CD8-positive, alpha-beta memory T cell (primary cell): ENCODE measurements at regions not wholly inside any gene's neighbourhood (a gene's known extent, or its start where the extent isn't known, plus 50 kb on each side); places are given as distances from the start of the nearest gene placed in this dataset.

Experiments used
- CTCF ChIA-PET: fragments of 350-600 bp; sonication (Branson Sonifier 250); formaldehyde crosslinking; loops from one replicate; lab custom pipeline; 2021; ENCODE audit warnings: antibody characterized with exemption; lab: Charles Lee
- POLR2A ChIA-PET: fragments of 350-600 bp; sonication (Branson Sonifier 250); formaldehyde crosslinking; loops from one replicate; lab custom pipeline; 2021; ENCODE audit warnings: antibody characterized with exemption; lab: Charles Lee
- DNase-seq, 5 donors: peaks; one replicate each; pipeline versions ENCODE4 v3.0.0 to v3.0.0-alpha.2; 2020 to 2022; ENCODE audit warnings: mixed read lengths in 1 of 5
- H3K27ac ChIP-seq: one replicate; pipeline ENCODE4 v1.7.0; 2013; ENCODE audit warnings: low read depth, mild to moderate bottlenecking, low read length, moderate library complexity
- H3K27me3 ChIP-seq: 2 replicates; pipeline ENCODE4 v1.7.0; 2013; ENCODE audit warnings: low read length, mild to moderate bottlenecking; ENCODE audit not compliant: insufficient read depth, poor library complexity, severe bottlenecking
- H3K36me3 ChIP-seq: 2 replicates; pipeline ENCODE4 v1.7.0; 2013; ENCODE audit warnings: mild to moderate bottlenecking, low read length, moderate library complexity; ENCODE audit not compliant: insufficient read depth
- H3K4me1 ChIP-seq: 2 replicates; pipeline ENCODE4 v1.7.0; 2013; ENCODE audit warnings: mild to moderate bottlenecking, low read length, moderate library complexity; ENCODE audit not compliant: insufficient read depth
- H3K4me3 ChIP-seq: 2 replicates; pipeline ENCODE4 v1.7.0; 2013; ENCODE audit warnings: mild to moderate bottlenecking, low read length
- H3K9me3 ChIP-seq: 2 replicates; pipeline ENCODE4 v1.7.0; 2013; ENCODE audit warnings: mild to moderate bottlenecking, low read length
- H3K27ac Mint-ChIP-seq, 8 donors: one replicate each; pipeline ENCODE4 v1.8.0; 2020 to 2021; ENCODE audit warnings: mixed read lengths in 8 of 8, mild to moderate bottlenecking in 6 of 8, inconsistent platforms in 3 of 8, moderate library complexity in 3 of 8
- H3K27me3 Mint-ChIP-seq, 2 donors: one replicate each; pipeline ENCODE4 v1.8.0; 2020 to 2021; ENCODE audit warnings: mixed read lengths in 2 of 2, mild to moderate bottlenecking in 1 of 2, moderate library complexity in 1 of 2
- H3K36me3 Mint-ChIP-seq, 3 donors: one replicate each; pipeline ENCODE4 v1.8.0; 2020 to 2021; ENCODE audit warnings: mixed read lengths in 3 of 3, inconsistent platforms in 1 of 3, mild to moderate bottlenecking in 1 of 3
- H3K4me1 Mint-ChIP-seq, 3 donors: one replicate each; pipeline ENCODE4 v1.8.0; 2020 to 2021; ENCODE audit warnings: mixed read lengths in 3 of 3, inconsistent platforms in 1 of 3, mild to moderate bottlenecking in 1 of 3
- H3K4me3 Mint-ChIP-seq, 7 donors: one replicate each; pipeline ENCODE4 v1.8.0; 2020 to 2021; ENCODE audit warnings: mixed read lengths in 7 of 7, mild to moderate bottlenecking in 6 of 7, moderate library complexity in 4 of 7, inconsistent platforms in 2 of 7
- H3K9me3 Mint-ChIP-seq, 5 donors: one replicate each; pipeline ENCODE4 v1.8.0; 2020 to 2022; ENCODE audit warnings: mixed read lengths in 5 of 5, mild to moderate bottlenecking in 3 of 5, moderate library complexity in 2 of 5, inconsistent platforms in 1 of 5

- H3K9me3 ChIP-seq: no peaks in the 10 kb centered on the region
- Mint-ChIP-seq H3K36me3 (peaks cover 0 to 4% (median 0%) of the 10 kb centered on the region in 3 donors), H3K4me1 (no peaks in the 10 kb centered on the region), H3K9me3 (no peaks in the 10 kb centered on the region), H3K27ac (no peak overlapping the region), H3K27me3 (peaks cover 0 to 9% of the 10 kb centered on the region in 2 donors), H3K4me3 (no peak overlapping the region)
- H3K27ac ChIP-seq: no peak overlapping the region
- DNase-seq: no peak
- H3K4me3 ChIP-seq: no peak overlapping the region
- ChIA-PET CTCF (no interaction called here), POLR2A (no interaction called here)
- no peaks in the 10 kb centered on the region for H3K36me3 ChIP-seq
- H3K4me1 ChIP-seq: no peaks in the 10 kb centered on the region
- H3K27me3 ChIP-seq: no peaks in the 10 kb centered on the region
Observed at GRCh38 chr4:17288151-17288550, 223.7 kb downstream of the QDPR start.

GRCh38 chr4:17286752-17287460 is 225.0 kb downstream of the QDPR start:
- Mint-ChIP-seq H3K4me1 (no peaks in the 10 kb centered on the region), H3K4me3 (no peak overlapping the region), H3K36me3 (peaks cover 0 to 4% (median 0%) of the 10 kb centered on the region in 3 donors), H3K9me3 (no peaks in the 10 kb centered on the region), H3K27ac (no peak overlapping the region), H3K27me3 (peaks cover 0 to 8% of the 10 kb centered on the region in 2 donors)
- POLR2A ChIA-PET: no interaction called here
- no peak overlapping the region for H3K4me3 ChIP-seq
- H3K9me3 ChIP-seq: no peaks in the 10 kb centered on the region
- H3K4me1 ChIP-seq: no peaks in the 10 kb centered on the region
- CTCF ChIA-PET: no interaction called here
- H3K27me3 ChIP-seq: no peaks in the 10 kb centered on the region
- no peaks in the 10 kb centered on the region for H3K36me3 ChIP-seq
- H3K27ac ChIP-seq: no peak overlapping the region
- DNase-seq: no peak

- no peak overlapping the region for H3K4me3 ChIP-seq
- H3K36me3 ChIP-seq: no peaks in the 10 kb centered on the region
- Mint-ChIP-seq H3K27me3 (peaks cover 0 to 8% of the 10 kb centered on the region in 2 donors), H3K4me1 (no peaks in the 10 kb centered on the region), H3K4me3 (no peak overlapping the region), H3K36me3 (peaks cover 0 to 4% (median 0%) of the 10 kb centered on the region in 3 donors), H3K27ac (no peak overlapping the region), H3K9me3 (no peaks in the 10 kb centered on the region)
- H3K27ac ChIP-seq: no peak overlapping the region
- H3K4me1 ChIP-seq: no peaks in the 10 kb centered on the region
- no peaks in the 10 kb centered on the region for H3K9me3 ChIP-seq
- no peaks in the 10 kb centered on the region for H3K27me3 ChIP-seq
- CTCF ChIA-PET: no interaction called here
- DNase-seq: no peak
- POLR2A ChIA-PET: no interaction called here
Observed at GRCh38 chr4:17285747-17286146, 226.1 kb downstream of the QDPR start.

- Histone ChIP-seq H3K4me3 (no peak overlapping the region), H3K4me1 (no peaks in the 10 kb centered on the region), H3K27ac (no peak overlapping the region), H3K9me3 (no peaks in the 10 kb centered on the region), H3K36me3 (no peaks in the 10 kb centered on the region), H3K27me3 (no peaks in the 10 kb centered on the region)
- Mint-ChIP-seq H3K9me3 (no peaks in the 10 kb centered on the region), H3K4me1 (no peaks in the 10 kb centered on the region), H3K36me3 (peaks cover 0 to 4% (median 0%) of the 10 kb centered on the region in 3 donors), H3K27ac (peak overlapping the region in 1 of 8 donors; percentile 54), H3K4me3 (no peak overlapping the region), H3K27me3 (peaks cover 0 to 8% of the 10 kb centered on the region in 2 donors)
- DNase-seq: no peak
- ChIA-PET CTCF (no interaction called here), POLR2A (interaction anchor here (0.6 kb wide), 1 partner anchor 74 kb away, joined by 3 read pairs; no protein-coding TSS in a partner anchor)
Observed at GRCh38 chr4:17284323-17285175, 227.3 kb downstream of the QDPR start.

- no peak overlapping the region for H3K27ac Mint-ChIP-seq
- no peak overlapping the region for H3K4me3 Mint-ChIP-seq
- POLR2A ChIA-PET: interaction anchor here (0.6 kb wide), 1 partner anchor 74 kb away, joined by 3 read pairs; no protein-coding TSS in a partner anchor
- H3K4me3 ChIP-seq: no peak overlapping the region
- no peak for DNase-seq
- CTCF ChIA-PET: no interaction called here
- H3K27me3 Mint-ChIP-seq: peaks cover 0 to 8% of the 10 kb centered on the region in 2 donors
- no peaks in the 10 kb centered on the region for H3K4me1 ChIP-seq
- H3K27me3 ChIP-seq: no peaks in the 10 kb centered on the region
- no peaks in the 10 kb centered on the region for H3K9me3 Mint-ChIP-seq
- no peaks in the 10 kb centered on the region for H3K4me1 Mint-ChIP-seq
- H3K9me3 ChIP-seq: no peaks in the 10 kb centered on the region
- H3K36me3 ChIP-seq: no peaks in the 10 kb centered on the region
- no peak overlapping the region for H3K27ac ChIP-seq
- H3K36me3 Mint-ChIP-seq: peaks cover 0 to 4% (median 0%) of the 10 kb centered on the region in 3 donors
Observed at GRCh38 chr4:17283832-17284231, 228.1 kb downstream of the QDPR start.

- ChIA-PET POLR2A (no interaction called here), CTCF (no interaction called here)
- Histone ChIP-seq H3K27ac (no peak overlapping the region), H3K4me3 (no peak overlapping the region), H3K4me1 (no peaks in the 10 kb centered on the region), H3K27me3 (no peaks in the 10 kb centered on the region), H3K36me3 (no peaks in the 10 kb centered on the region), H3K9me3 (no peaks in the 10 kb centered on the region)
- H3K27me3 Mint-ChIP-seq: peaks cover 0 to 8% of the 10 kb centered on the region in 2 donors
- no peak for DNase-seq
- H3K36me3 Mint-ChIP-seq: peaks cover 0 to 4% (median 0%) of the 10 kb centered on the region in 3 donors
- H3K9me3 Mint-ChIP-seq: no peaks in the 10 kb centered on the region
- H3K4me3 Mint-ChIP-seq: no peak overlapping the region
- H3K4me1 Mint-ChIP-seq: no peaks in the 10 kb centered on the region
- no peak overlapping the region for H3K27ac Mint-ChIP-seq
Observed at GRCh38 chr4:17283251-17283650, 228.6 kb downstream of the QDPR start.

GRCh38 chr4:17280261-17281018 is 231.4 kb downstream of the QDPR start:
- CTCF ChIA-PET: interaction anchor here (0.7 to 1.4 kb wide), 2 partner anchors 12 to 167 kb away, joined by 3 to 7 read pairs; no protein-coding TSS in a partner anchor
- Mint-ChIP-seq H3K4me3 (no peak overlapping the region), H3K27ac (no peak overlapping the region)

More at GRCh38 chr4:17280261-17281018, 231.4 kb downstream of the QDPR start:
- Histone ChIP-seq H3K27me3 (no peaks in the 10 kb centered on the region), H3K27ac (no peak overlapping the region), H3K4me1 (no peaks in the 10 kb centered on the region), H3K9me3 (no peaks in the 10 kb centered on the region), H3K4me3 (no peak overlapping the region), H3K36me3 (no peaks in the 10 kb centered on the region)
- no peak for DNase-seq
- Mint-ChIP-seq H3K4me1 (no peaks in the 10 kb centered on the region), H3K9me3 (no peaks in the 10 kb centered on the region), H3K36me3 (peaks cover 0 to 4% (median 0%) of the 10 kb centered on the region in 3 donors), H3K27me3 (peaks cover 0 to 11% of the 10 kb centered on the region in 2 donors)
- POLR2A ChIA-PET: no interaction called here
